Caco-2 (cell line): ENCODE measurements at regions not wholly inside any gene's neighbourhood (a gene's known extent, or its start where the extent isn't known, plus 50 kb on each side); places are given as distances from the start of the nearest gene placed in this dataset.

Experiments
- BruUV-seq: library from RNA; stranded (reverse); fragments of 400-500 nt; replicated peaks from 2 replicates; lab custom pipeline; 2021; lab: Mats Ljungman, UMichigan
- CTCF ChIA-PET: fragments of 300-600 bp; sonication (Branson Sonifier 250); formaldehyde crosslinking; loops from one replicate; lab custom pipeline; 2022; ENCODE audit warnings: antibody characterized with exemption; lab: Charles Lee
- POLR2A ChIA-PET: fragments of 300-600 bp; sonication (Branson Sonifier 250); formaldehyde crosslinking; loops from one replicate; lab custom pipeline; 2022; ENCODE audit warnings: antibody characterized with exemption; lab: Charles Lee
- DNase-seq, 2 experiments: peaks; one replicate each; pipeline versions ENCODE4 v3.0.0 to v3.0.0-alpha.2; 2020 to 2022
- H3K27me3 ChIP-seq: replicated peaks from 2 replicates; pipeline ENCODE4 v1.6.0; 2011; ENCODE audit warnings: low read length; ENCODE audit not compliant: control insufficient read depth, insufficient read depth
- H3K36me3 ChIP-seq: 2 replicates; pipeline ENCODE4 v1.5.1; 2011; ENCODE audit warnings: low read length; ENCODE audit not compliant: control insufficient read depth, insufficient read depth
- H3K4me1 ChIP-seq: fragments of 250-450 bp; sonication (Bioruptor Pico); 2 replicates; pipeline ENCODE4 v1.5.1; 2020; ENCODE audit warnings: mild to moderate bottlenecking
- H3K4me3 ChIP-seq: 2 replicates; pipeline ENCODE4 v1.5.1; 2011; ENCODE audit warnings: low read depth, mild to moderate bottlenecking, control low read depth, low read length
- H3K9me3 ChIP-seq: fragments of 250-450 bp; sonication (Bioruptor Pico); 2 replicates; pipeline ENCODE4 v1.5.1; 2020; ENCODE audit warnings: mild to moderate bottlenecking, moderate library complexity
- H3K27ac Mint-ChIP-seq: one replicate; pipeline ENCODE4 v1.8.0; 2022; ENCODE audit warnings: mixed read lengths; ENCODE audit not compliant: unreplicated experiment
- H3K27me3 Mint-ChIP-seq: one replicate; pipeline ENCODE4 v1.8.0; 2022; ENCODE audit warnings: mixed read lengths; ENCODE audit not compliant: insufficient read depth, unreplicated experiment
- H3K36me3 Mint-ChIP-seq: one replicate; pipeline ENCODE4 v1.8.0; 2022; ENCODE audit warnings: mild to moderate bottlenecking, mixed read lengths; ENCODE audit not compliant: insufficient read depth, unreplicated experiment
- H3K4me1 Mint-ChIP-seq: one replicate; pipeline ENCODE4 v1.8.0; 2022; ENCODE audit warnings: low read depth, mixed read lengths; ENCODE audit not compliant: unreplicated experiment
- H3K4me3 Mint-ChIP-seq: one replicate; pipeline ENCODE4 v1.8.0; 2022; ENCODE audit warnings: mild to moderate bottlenecking, moderate library complexity, mixed read lengths; ENCODE audit not compliant: unreplicated experiment
- H3K9me3 Mint-ChIP-seq: one replicate; pipeline ENCODE4 v1.8.0; 2022; ENCODE audit warnings: mixed read lengths; ENCODE audit not compliant: unreplicated experiment
- CTCF ChIP-seq, 2 experiments: fragments of 200-600 bp in 1 of 2; IDR thresholded peaks; 1 replicate in 1 of 2; 2 replicates in 1 of 2; pipeline versions ENCODE4 v1.5.1 to v1.8.0; 2011 to 2022; ENCODE audit warnings: antibody characterized with exemption in 1 of 2, control low read depth in 1 of 2, inconsistent platforms in 1 of 2, low read depth in 1 of 2, low read length in 1 of 2, mild to moderate bottlenecking in 1 of 2, moderate library complexity in 1 of 2; ENCODE audit not compliant: insufficient read depth in 1 of 2, severe bottlenecking in 1 of 2, unreplicated experiment in 1 of 2
- intact Hi-C: fragments of 100-400 bp; cut with micrococcal nuclease; formaldehyde crosslinking; loops from one replicate; pipeline ENCODE4 v1.10.0; 2022; ENCODE audit not compliant: unreplicated experiment

- ChIA-PET CTCF (no interaction called here), POLR2A (no interaction called here)
- Mint-ChIP-seq H3K27me3 (peaks cover 27% of the 10 kb centered on the region), H3K4me3 (no peak overlapping the region), H3K9me3 (peaks cover 21% of the 10 kb centered on the region), H3K4me1 (no peaks in the 10 kb centered on the region), H3K36me3 (no peaks in the 10 kb centered on the region), H3K27ac (no peak overlapping the region)
- H3K9me3 ChIP-seq: no peaks in the 10 kb centered on the region
- H3K36me3 ChIP-seq: no peaks in the 10 kb centered on the region
- intact Hi-C loops: no loop called here
- no peaks in the 10 kb centered on the region for H3K27me3 ChIP-seq
- no peaks in the 10 kb centered on the region for H3K4me1 ChIP-seq
- BruUV-seq: no TSS peak
- TF ChIP-seq CTCF (IDR thresholded peaks at IDR 0.05; ENCODE audit: insufficient read depth in 1 of 2, low read depth in 1 of 2, low read length in 1 of 2, severe bottlenecking in 1 of 2, unreplicated experiment in 1 of 2): no peak
- no peak overlapping the region for H3K4me3 ChIP-seq
- DNase-seq: no peak
These were observed 242.6 kb upstream of the IRX4 start for GRCh38 chr5:2125171-2125900.

- no peak for TF ChIP-seq CTCF (IDR thresholded peaks at IDR 0.05; ENCODE audit: insufficient read depth in 1 of 2, low read depth in 1 of 2, low read length in 1 of 2, severe bottlenecking in 1 of 2, unreplicated experiment in 1 of 2)
- no TSS peak for BruUV-seq
- H3K4me1 ChIP-seq: no peaks in the 10 kb centered on the region
- ChIA-PET POLR2A (no interaction called here), CTCF (no interaction called here)
- Mint-ChIP-seq H3K9me3 (peaks cover 21% of the 10 kb centered on the region), H3K27ac (no peak overlapping the region), H3K27me3 (peaks cover 27% of the 10 kb centered on the region), H3K36me3 (no peaks in the 10 kb centered on the region), H3K4me1 (no peaks in the 10 kb centered on the region), H3K4me3 (no peak overlapping the region)
- no peak for DNase-seq
- H3K36me3 ChIP-seq: no peaks in the 10 kb centered on the region
- no peaks in the 10 kb centered on the region for H3K9me3 ChIP-seq
- H3K27me3 ChIP-seq: no peaks in the 10 kb centered on the region
- intact Hi-C loops: no loop called here
- H3K4me3 ChIP-seq: no peak overlapping the region
These were observed 241.9 kb upstream of the IRX4 start for GRCh38 chr5:2124434-2125170.

- BruUV-seq: no TSS peak
- no peak overlapping the region for H3K4me3 Mint-ChIP-seq
- ChIA-PET POLR2A (no interaction called here), CTCF (no interaction called here)
- Histone ChIP-seq H3K27me3 (no peaks in the 10 kb centered on the region), H3K9me3 (no peaks in the 10 kb centered on the region), H3K4me1 (no peaks in the 10 kb centered on the region), H3K36me3 (no peaks in the 10 kb centered on the region), H3K4me3 (no peak overlapping the region)
- H3K36me3 Mint-ChIP-seq: no peaks in the 10 kb centered on the region
- intact Hi-C loops: no loop called here
- H3K27me3 Mint-ChIP-seq: peaks cover 28% of the 10 kb centered on the region
- DNase-seq: no peak
- no peaks in the 10 kb centered on the region for H3K4me1 Mint-ChIP-seq
- peaks cover 21% of the 10 kb centered on the region for H3K9me3 Mint-ChIP-seq
- TF ChIP-seq CTCF (IDR thresholded peaks at IDR 0.05; ENCODE audit: insufficient read depth in 1 of 2, low read depth in 1 of 2, low read length in 1 of 2, severe bottlenecking in 1 of 2, unreplicated experiment in 1 of 2): no peak
- H3K27ac Mint-ChIP-seq: no peak overlapping the region
These were observed 241.1 kb upstream of the IRX4 start for GRCh38 chr5:2123874-2124273.
